ENCODE measurements at regions not wholly inside any gene's neighbourhood (a gene's known extent, or its start where the extent isn't known, plus 50 kb on each side); places are given as distances from the start of the nearest gene placed in this dataset.

- TF ChIP-seq CTCF (IDR thresholded peaks at IDR 0.05) (no peak), POLR2A (IDR thresholded peaks at IDR 0.05) (no peak)
Measured at GRCh38 chr10:33627611-33628010, 293.1 kb upstream of the NRP1 start.
